Panc1 (cell line): ENCODE measurements at regions not wholly inside any gene's neighbourhood (a gene's known extent, or its start where the extent isn't known, plus 50 kb on each side); places are given as distances from the start of the nearest gene placed in this dataset.

Source experiments
- ATAC-seq: fragments of 200-7000 bp; cut with Tn5 transposase; 2 replicates; pipeline ENCODE4 v1.9.1; 2020; ENCODE audit warnings: mild to moderate bottlenecking, moderate library complexity
- BruUV-seq: library from RNA; stranded (reverse); fragments of 400-500 nt; replicated peaks from 2 replicates; lab custom pipeline; 2021; lab: Mats Ljungman, UMichigan
- CTCF ChIA-PET: fragments of 300-600 bp; sonication (Branson Sonifier 250); formaldehyde crosslinking; loops from one replicate; lab custom pipeline; 2022; ENCODE audit warnings: antibody characterized with exemption; lab: Charles Lee
- POLR2A ChIA-PET: fragments of 300-600 bp; sonication (Branson Sonifier 250); formaldehyde crosslinking; loops from one replicate; lab custom pipeline; 2022; ENCODE audit warnings: antibody characterized with exemption; lab: Charles Lee
- DNase-seq: peaks from one replicate; pipeline ENCODE4 v3.0.0-alpha.2; 2010; ENCODE audit warnings: low read depth, low spot score
- H3K27ac ChIP-seq: 2 replicates; pipeline ENCODE4 v1.5.1; 2011; ENCODE audit warnings: mild to moderate bottlenecking, low read length, inconsistent platforms
- H3K27me3 ChIP-seq: fragments of 200-500 bp; sonication (Bioruptor generic); 2 replicates; pipeline ENCODE4 v1.6.0; 2014; ENCODE audit warnings: low read length, inconsistent platforms; ENCODE audit not compliant: control insufficient read depth, insufficient read depth
- H3K36me3 ChIP-seq: fragments of 200-500 bp; sonication (Bioruptor generic); 2 replicates; pipeline ENCODE4 v1.5.1; 2014; ENCODE audit warnings: inconsistent platforms, mild to moderate bottlenecking, low read length, moderate library complexity; ENCODE audit not compliant: control insufficient read depth, insufficient read depth
- H3K4me1 ChIP-seq: 2 replicates; pipeline ENCODE4 v1.5.1; 2011; ENCODE audit warnings: inconsistent platforms, mild to moderate bottlenecking, low read length, moderate library complexity; ENCODE audit not compliant: control insufficient read depth, insufficient read depth
- H3K4me3 ChIP-seq, 2 experiments: 2 replicates each; pipeline ENCODE4 v1.5.1; 2011 to 2012; ENCODE audit warnings: low read depth in 2 of 2, low read length in 2 of 2, mild to moderate bottlenecking in 2 of 2, inconsistent platforms in 1 of 2, moderate library complexity in 1 of 2
- H3K9me3 ChIP-seq: fragments of 200-500 bp; sonication (Bioruptor generic); 2 replicates; pipeline ENCODE4 v1.5.1; 2014; ENCODE audit warnings: low read depth, mild to moderate bottlenecking, inconsistent platforms, low read length, moderate library complexity; ENCODE audit not compliant: control insufficient read depth, insufficient read depth
- CTCF ChIP-seq: fragments of 450-650 bp; IDR thresholded peaks from 2 replicates; pipeline ENCODE4 v1.5.1; 2017; ENCODE audit warnings: mild to moderate bottlenecking
- POLR2AphosphoS5 ChIP-seq: IDR thresholded peaks from 2 replicates; pipeline ENCODE4 v1.6.1; 2012; ENCODE audit warnings: mild to moderate bottlenecking, low read depth, low read length, moderate library complexity
- REST ChIP-seq, 2 experiments: IDR thresholded peaks; 2 replicates each; pipeline ENCODE4 v1.6.1; 2011 to 2012; ENCODE audit warnings: low read depth in 2 of 2, control low read depth in 1 of 2, low read length in 1 of 2, mild to moderate bottlenecking in 1 of 2, moderate library complexity in 1 of 2; ENCODE audit not compliant: insufficient read depth in 1 of 2
- SIN3A ChIP-seq: IDR thresholded peaks from 2 replicates; pipeline ENCODE4 v1.6.1; 2012; ENCODE audit warnings: low read depth, mild to moderate bottlenecking, low read length, moderate library complexity, borderline replicate concordance; ENCODE audit not compliant: insufficient read depth
- TCF7L2 ChIP-seq: IDR thresholded peaks from 2 replicates; pipeline ENCODE4 v1.6.1; 2011; ENCODE audit warnings: mild to moderate bottlenecking, low read depth, low read length, inconsistent platforms
- in situ Hi-C: cut with HindIII; loops from 2 replicates; pipeline ENCODE4 v1.10.0; 2016; ENCODE audit warnings: low sequenced_read_pairs, low pct_unique_long_range_greater_than_20kb
- intact Hi-C: fragments of 100-400 bp; cut with micrococcal nuclease; formaldehyde crosslinking; loops from one replicate; pipeline ENCODE4 v1.10.0; 2022; ENCODE audit not compliant: unreplicated experiment

GRCh38 chr14:76654573-76655108, 106.6 kb upstream of the VASH1 start:
- Histone ChIP-seq H3K4me3 (no peak overlapping the region), H3K4me1 (no peaks in the 10 kb centered on the region), H3K9me3 (no peaks in the 10 kb centered on the region; the same call in 1 of the 2 replicates), H3K27me3 (peaks cover 2% of the 10 kb centered on the region), H3K36me3 (no peaks in the 10 kb centered on the region), H3K27ac (no peak overlapping the region)
- CTCF ChIA-PET: no interaction called here
- intact Hi-C loops: no loop called here
- no peak for DNase-seq
- POLR2A ChIA-PET: no interaction called here
- TF ChIP-seq CTCF (no peak), TCF7L2 (no peak), SIN3A (no peak), REST (IDR thresholded peaks at IDR 0.05; ENCODE audit: insufficient read depth in 1 of 2, low read depth in 2 of 2, low read length in 1 of 2) (no peak), POLR2AphosphoS5 (no peak)
- ATAC-seq: no peak
- in situ Hi-C loops: no loop called here
- BruUV-seq: no TSS peak

- BruUV-seq: no TSS peak
- no peaks in the 10 kb centered on the region for H3K4me1 ChIP-seq
- no peak for ATAC-seq
- DNase-seq: no peak
- H3K27me3 ChIP-seq: peaks cover 2% of the 10 kb centered on the region
- CTCF ChIA-PET: no interaction called here
- no peak overlapping the region for H3K27ac ChIP-seq
- TF ChIP-seq TCF7L2: no peak
- H3K36me3 ChIP-seq: no peaks in the 10 kb centered on the region
- no peaks in the 10 kb centered on the region; the same call in 1 of the 2 replicates for H3K9me3 ChIP-seq
- H3K4me3 ChIP-seq: no peak overlapping the region
- intact Hi-C loops (no loop called here), in situ Hi-C loops (no loop called here)
- POLR2A ChIA-PET: no interaction called here
Measured at GRCh38 chr14:76655331-76655730, 105.9 kb upstream of the VASH1 start.

GRCh38 chr14:76656592-76656991, 104.7 kb upstream of the VASH1 start:
- in situ Hi-C loops (no loop called here), intact Hi-C loops (no loop called here)
- no peak for ATAC-seq
- peaks cover 2% of the 10 kb centered on the region for H3K27me3 ChIP-seq
- H3K27ac ChIP-seq: no peak overlapping the region
- BruUV-seq: no TSS peak
- DNase-seq: no peak
- no peaks in the 10 kb centered on the region for H3K36me3 ChIP-seq
- no peaks in the 10 kb centered on the region; the same call in 1 of the 2 replicates for H3K9me3 ChIP-seq
- no peak overlapping the region for H3K4me3 ChIP-seq
- ChIA-PET CTCF (no interaction called here), POLR2A (no interaction called here)
- no peak for TF ChIP-seq POLR2AphosphoS5
- no peak for TF ChIP-seq SIN3A
- no peak for TF ChIP-seq REST (IDR thresholded peaks at IDR 0.05; ENCODE audit: insufficient read depth in 1 of 2, low read depth in 2 of 2, low read length in 1 of 2)
- TF ChIP-seq TCF7L2: no peak
- no peak for TF ChIP-seq CTCF
- no peaks in the 10 kb centered on the region for H3K4me1 ChIP-seq
